ENCODE measurements at regions not wholly inside any gene's neighbourhood (a gene's known extent, or its start where the extent isn't known, plus 50 kb on each side); places are given as distances from the start of the nearest gene placed in this dataset.

DNA sequence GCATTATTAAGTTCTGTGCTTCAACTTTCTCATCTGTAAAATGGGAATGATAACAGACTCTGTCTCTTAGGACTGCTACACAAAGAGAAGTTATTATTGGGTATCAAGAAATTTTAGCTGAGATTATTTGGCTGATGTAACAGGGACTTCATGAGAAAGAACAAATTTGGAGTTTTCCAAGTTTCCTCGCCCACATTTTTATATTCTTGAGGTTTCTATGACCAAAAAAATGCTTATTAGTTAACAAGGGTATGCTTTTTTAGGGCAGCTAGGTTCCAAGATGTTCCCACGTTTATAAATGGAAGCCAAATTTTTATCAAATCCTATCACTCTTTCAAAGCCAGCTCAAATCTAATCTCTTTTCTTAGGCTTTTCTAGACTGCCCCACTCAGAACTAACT, 50.6 kb upstream of the C3orf80 start:
- Histone ChIP-seq H3K27me3 (no peaks in the 10 kb centered on the region), H3K27ac (no peak overlapping the region), H3K36me3 (no peaks in the 10 kb centered on the region), H3K4me3 (no peak overlapping the region), H3K4me1 (no peaks in the 10 kb centered on the region), H3K9me3 (no peaks in the 10 kb centered on the region)
- TF ChIP-seq POLR2A (IDR thresholded peaks at IDR 0.05), result no peak
- TF ChIP-seq, protein P1, sequence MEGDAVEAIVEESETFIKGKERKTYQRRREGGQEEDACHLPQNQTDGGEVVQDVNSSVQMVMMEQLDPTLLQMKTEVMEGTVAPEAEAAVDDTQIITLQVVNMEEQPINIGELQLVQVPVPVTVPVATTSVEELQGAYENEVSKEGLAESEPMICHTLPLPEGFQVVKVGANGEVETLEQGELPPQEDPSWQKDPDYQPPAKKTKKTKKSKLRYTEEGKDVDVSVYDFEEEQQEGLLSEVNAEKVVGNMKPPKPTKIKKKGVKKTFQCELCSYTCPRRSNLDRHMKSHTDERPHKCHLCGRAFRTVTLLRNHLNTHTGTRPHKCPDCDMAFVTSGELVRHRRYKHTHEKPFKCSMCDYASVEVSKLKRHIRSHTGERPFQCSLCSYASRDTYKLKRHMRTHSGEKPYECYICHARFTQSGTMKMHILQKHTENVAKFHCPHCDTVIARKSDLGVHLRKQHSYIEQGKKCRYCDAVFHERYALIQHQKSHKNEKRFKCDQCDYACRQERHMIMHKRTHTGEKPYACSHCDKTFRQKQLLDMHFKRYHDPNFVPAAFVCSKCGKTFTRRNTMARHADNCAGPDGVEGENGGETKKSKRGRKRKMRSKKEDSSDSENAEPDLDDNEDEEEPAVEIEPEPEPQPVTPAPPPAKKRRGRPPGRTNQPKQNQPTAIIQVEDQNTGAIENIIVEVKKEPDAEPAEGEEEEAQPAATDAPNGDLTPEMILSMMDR (IDR thresholded peaks at IDR 0.05), result no peak
- no peak for DNase-seq
